GM12873 (cell line): ENCODE measurements at regions not wholly inside any gene's neighbourhood (a gene's known extent, or its start where the extent isn't known, plus 50 kb on each side); places are given as distances from the start of the nearest gene placed in this dataset.

Experiments
- CTCF ChIP-seq: IDR thresholded peaks from 2 replicates; pipeline ENCODE4 v1.5.1; 2012; ENCODE audit warnings: low read depth, mild to moderate bottlenecking, moderate library complexity, low read length, control low read depth; ENCODE audit not compliant: insufficient read depth; ENCODE audit errors: missing control alignments

- no peak for TF ChIP-seq CTCF
Measured at GRCh38 chr7:94266238-94266644, 128.5 kb upstream of the COL1A2 start.

GRCh38 chr7:94270772-94271171, 123.9 kb upstream of the COL1A2 start:
- no peak for TF ChIP-seq CTCF

GRCh38 chr7:94272821-94273583, 121.7 kb upstream of the COL1A2 start:
- TF ChIP-seq CTCF, result no peak

GRCh38 chr7:94274828-94275227, 119.9 kb upstream of the COL1A2 start:
- no peak for TF ChIP-seq CTCF

- TF ChIP-seq CTCF, result no peak
Measured at GRCh38 chr7:94276027-94276426, 118.7 kb upstream of the COL1A2 start.

GRCh38 chr7:94276795-94277194, 117.9 kb upstream of the COL1A2 start:
- TF ChIP-seq CTCF, result peak; percentile 34

GRCh38 chr7:94277236-94277635, 117.5 kb upstream of the COL1A2 start:
- TF ChIP-seq CTCF, result no peak

- TF ChIP-seq CTCF, result no peak
Measured at GRCh38 chr7:94280851-94281250, 113.8 kb upstream of the COL1A2 start.
